BLaER1 treated with 17β-estradiol and CSF1 and Interleukin-3, amounts not matched to agents 10 nM and 100 nM (cell line): ENCODE measurements at regions not wholly inside any gene's neighbourhood (a gene's known extent, or its start where the extent isn't known, plus 50 kb on each side); places are given as distances from the start of the nearest gene placed in this dataset.

Experiments used
- H3K27ac ChIP-seq, 11 experiments: shearing (Covaris generic); formaldehyde crosslinking; 2 replicates each; pipeline ENCODE4 v1.8.1; 2022
- H3K27me3 ChIP-seq, 11 experiments: shearing (Covaris generic); formaldehyde crosslinking; 2 replicates each; pipeline ENCODE4 v1.8.1; 2022
- H3K36me3 ChIP-seq, 11 experiments: shearing (Covaris generic); formaldehyde crosslinking; 2 replicates each; pipeline ENCODE4 v1.8.1; 2022
- H3K4me1 ChIP-seq, 10 experiments: shearing (Covaris generic); formaldehyde crosslinking; 2 replicates each; pipeline ENCODE4 v1.8.1; 2022
- H3K4me2 ChIP-seq, 11 experiments: shearing (Covaris generic); formaldehyde crosslinking; 2 replicates each; pipeline ENCODE4 v1.8.1; 2022
- H3K4me3 ChIP-seq, 10 experiments: shearing (Covaris generic); formaldehyde crosslinking; 2 replicates each; pipeline ENCODE4 v1.8.1; 2022
- H3K9ac ChIP-seq, 11 experiments: shearing (Covaris generic); formaldehyde crosslinking; 2 replicates each; pipeline ENCODE4 v1.8.1; 2022
- H3K9me3 ChIP-seq, 11 experiments: shearing (Covaris generic); formaldehyde crosslinking; replicated peaks in 1 of 11; 2 replicates each; pipeline ENCODE4 v1.8.1; 2022
- H4K20me1 ChIP-seq, 11 experiments: shearing (Covaris generic); formaldehyde crosslinking; 2 replicates each; pipeline ENCODE4 v1.8.1; 2022
- Cebpa-rat ChIP-seq, 11 experiments: shearing (Covaris generic); IDR thresholded peaks; 2 replicates each; pipeline ENCODE4 v1.8.1; 2022

DNA sequence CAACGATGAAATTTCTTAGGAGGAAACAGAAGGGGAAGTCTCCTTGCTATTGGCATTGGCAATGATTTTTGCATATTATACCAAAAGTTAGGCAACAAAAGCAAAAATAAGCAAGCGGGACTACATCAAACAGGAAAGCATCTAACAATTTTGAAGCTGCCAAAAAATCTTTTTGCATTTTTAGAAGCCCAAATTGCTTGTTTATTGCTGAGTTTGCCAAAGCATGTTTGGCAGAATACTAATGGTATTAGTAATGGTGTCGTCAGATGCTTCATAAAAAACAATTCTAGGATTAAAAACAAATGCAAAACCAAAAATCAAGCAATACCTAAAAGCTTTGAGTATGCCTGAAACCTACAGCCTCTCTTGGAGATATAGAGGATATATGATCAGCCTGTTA is 80.0 kb downstream of the GALR1 start:
- H3K9me3 ChIP-seq = peaks cover 0 to 7% (median 0%) of the 10 kb centered on the region in 11 experiments; a peak in 3 of 22 replicates
- H3K9ac ChIP-seq = no peak overlapping the region
- H3K27me3 ChIP-seq = no peaks in the 10 kb centered on the region
- H3K4me1 ChIP-seq = no peaks in the 10 kb centered on the region
- H3K4me2 ChIP-seq = no peak overlapping the region
- H4K20me1 ChIP-seq = no peaks in the 10 kb centered on the region
- H3K4me3 ChIP-seq = no peak overlapping the region
- H3K36me3 ChIP-seq = no peaks in the 10 kb centered on the region
- no peak for TF ChIP-seq Cebpa-rat (IDR thresholded peaks at IDR 0.05)
- no peak overlapping the region for H3K27ac ChIP-seq

DNA sequence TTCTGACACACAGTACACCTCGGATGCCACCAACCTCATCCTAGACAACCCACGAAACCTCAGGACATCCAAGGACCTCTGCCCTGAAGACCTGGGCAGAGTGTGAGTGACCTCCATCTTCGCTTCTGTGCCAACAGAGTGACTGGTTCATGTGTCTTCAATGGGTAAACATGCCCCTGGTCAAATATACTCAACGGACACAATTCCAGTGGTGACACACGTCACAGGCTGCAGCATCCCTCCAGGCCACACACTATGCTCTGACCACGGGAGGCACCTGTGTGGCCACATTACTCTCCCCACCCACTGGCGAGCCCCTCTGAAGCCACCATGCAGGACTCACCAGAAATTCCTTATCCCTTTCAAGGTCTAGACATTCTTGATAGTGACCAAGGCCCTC is 85.2 kb downstream of the GALR1 start:
- H3K4me1 ChIP-seq = no peaks in the 10 kb centered on the region
- 0 out of 22 replicates have a peak, but pooled peaks cover 0 to 3% (median 0%) of the 10 kb centered on the region in 11 experiments for H3K9me3 ChIP-seq
- no peak overlapping the region for H3K4me3 ChIP-seq
- H3K4me2 ChIP-seq = no peak overlapping the region
- H3K27me3 ChIP-seq = no peaks in the 10 kb centered on the region
- no peaks in the 10 kb centered on the region for H4K20me1 ChIP-seq
- no peaks in the 10 kb centered on the region for H3K36me3 ChIP-seq
- H3K27ac ChIP-seq = no peak overlapping the region
- H3K9ac ChIP-seq = no peak overlapping the region
- TF ChIP-seq Cebpa-rat (IDR thresholded peaks at IDR 0.05) = no peak

DNA sequence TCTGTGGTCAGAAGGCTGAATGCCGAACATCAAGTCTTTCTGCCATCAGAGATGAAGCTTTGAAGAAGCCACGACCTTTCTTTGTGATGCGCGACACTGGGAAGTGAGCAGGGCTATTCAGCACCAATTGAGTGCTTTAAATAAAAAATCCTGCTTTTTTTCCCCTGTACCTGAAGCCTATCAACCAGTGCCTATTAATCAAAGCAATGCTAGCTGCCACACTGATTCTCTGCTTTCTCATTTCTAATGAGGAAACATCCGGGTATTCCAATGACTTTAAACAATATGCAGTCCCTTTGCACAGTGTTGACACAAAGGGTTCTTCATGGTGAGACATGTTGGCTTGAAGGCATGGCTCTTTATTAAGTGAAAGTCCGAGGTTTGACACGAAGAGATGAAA is 88.0 kb downstream of the GALR1 start:
- Histone ChIP-seq H3K27me3 (no peaks in the 10 kb centered on the region), H3K27ac (no peak overlapping the region), H3K9me3 (0 out of 22 replicates have a peak, but pooled peaks cover 0 to 3% (median 0%) of the 10 kb centered on the region in 11 experiments), H3K9ac (no peak overlapping the region), H3K36me3 (no peaks in the 10 kb centered on the region), H3K4me2 (no peak overlapping the region), H3K4me3 (no peak overlapping the region), H4K20me1 (no peaks in the 10 kb centered on the region), H3K4me1 (no peaks in the 10 kb centered on the region)
- no peak for TF ChIP-seq Cebpa-rat (IDR thresholded peaks at IDR 0.05)

DNA sequence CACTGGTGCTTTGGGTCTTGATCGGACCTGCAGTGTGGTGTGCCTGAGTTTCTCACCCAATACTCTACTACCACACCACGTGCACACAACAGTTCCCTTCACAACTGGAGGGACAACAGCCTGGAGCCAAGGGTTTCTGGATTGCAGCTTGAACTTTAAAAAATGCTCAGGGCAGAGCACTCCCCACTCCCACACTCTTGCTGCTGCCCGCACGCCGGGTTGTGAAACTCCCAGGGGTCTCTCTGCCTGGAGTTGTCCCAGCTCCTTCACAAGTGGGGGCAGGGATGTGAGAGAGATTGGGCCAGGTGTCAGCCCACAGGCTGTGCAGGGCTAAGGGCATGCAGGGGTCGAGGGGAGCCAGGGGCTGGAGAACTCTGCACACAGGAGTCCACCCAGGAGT is 89.4 kb downstream of the GALR1 start:
- no peak overlapping the region for H3K27ac ChIP-seq
- H3K36me3 ChIP-seq = no peaks in the 10 kb centered on the region
- H3K9me3 ChIP-seq = 0 out of 22 replicates have a peak, but pooled peaks cover 0 to 3% (median 0%) of the 10 kb centered on the region in 11 experiments
- TF ChIP-seq Cebpa-rat (IDR thresholded peaks at IDR 0.05) = no peak
- H3K4me2 ChIP-seq = no peak overlapping the region
- no peaks in the 10 kb centered on the region for H3K4me1 ChIP-seq
- H3K27me3 ChIP-seq = no peaks in the 10 kb centered on the region
- H3K4me3 ChIP-seq = no peak overlapping the region
- no peak overlapping the region for H3K9ac ChIP-seq
- no peaks in the 10 kb centered on the region for H4K20me1 ChIP-seq

DNA sequence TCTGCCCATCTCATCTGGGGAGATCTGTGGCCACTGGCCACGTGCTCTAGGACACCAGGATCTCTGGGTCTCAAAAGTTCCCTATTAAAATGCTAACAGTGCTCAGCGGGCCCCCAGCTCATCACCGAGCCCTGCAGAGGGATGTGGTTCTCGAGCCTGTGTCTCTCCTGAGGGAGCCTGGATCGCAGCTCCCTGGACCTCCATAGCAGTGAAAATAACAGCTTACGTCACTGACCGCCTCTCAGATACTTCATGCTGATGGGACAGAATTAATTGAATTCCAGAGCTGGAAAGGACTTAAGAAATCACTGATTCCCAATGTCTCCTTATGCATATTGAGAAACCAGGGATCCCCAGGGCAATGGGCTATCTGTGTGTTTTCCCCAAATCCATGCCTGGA is 90.0 kb downstream of the GALR1 start:
- no peak overlapping the region for H3K4me2 ChIP-seq
- no peak overlapping the region for H3K4me3 ChIP-seq
- no peak overlapping the region for H3K27ac ChIP-seq
- H4K20me1 ChIP-seq = no peaks in the 10 kb centered on the region
- no peaks in the 10 kb centered on the region for H3K4me1 ChIP-seq
- no peak for TF ChIP-seq Cebpa-rat (IDR thresholded peaks at IDR 0.05)
- H3K9ac ChIP-seq = no peak overlapping the region
- 0 out of 22 replicates have a peak, but pooled peaks cover 0 to 3% (median 0%) of the 10 kb centered on the region in 11 experiments for H3K9me3 ChIP-seq
- no peaks in the 10 kb centered on the region for H3K36me3 ChIP-seq
- no peaks in the 10 kb centered on the region for H3K27me3 ChIP-seq

DNA sequence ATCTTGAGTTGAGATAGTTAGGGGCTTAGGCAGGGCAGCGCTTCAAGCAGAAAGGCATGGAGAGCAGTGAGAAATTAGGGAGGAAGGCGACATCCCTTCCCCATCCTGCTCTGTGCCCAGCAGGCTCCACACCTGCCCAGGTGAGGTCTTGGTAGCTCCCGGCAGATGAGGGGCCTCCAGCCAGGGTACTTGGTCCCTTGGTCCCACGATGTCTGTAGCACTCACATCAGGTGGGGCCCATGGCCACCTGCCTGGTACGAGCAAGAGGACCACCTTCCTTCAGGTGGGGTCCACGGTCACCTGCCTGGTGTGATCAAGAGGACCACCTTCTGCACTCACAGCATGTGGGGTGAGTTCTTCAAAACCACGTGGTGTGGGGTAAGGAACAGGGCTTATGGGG is 91.2 kb downstream of the GALR1 start:
- Histone ChIP-seq H3K27ac (no peak overlapping the region), H3K4me2 (no peak overlapping the region), H3K9ac (no peak overlapping the region), H4K20me1 (no peaks in the 10 kb centered on the region), H3K36me3 (no peaks in the 10 kb centered on the region), H3K4me3 (no peak overlapping the region), H3K27me3 (no peaks in the 10 kb centered on the region), H3K9me3 (0 out of 22 replicates have a peak, but pooled peaks cover 0 to 3% (median 0%) of the 10 kb centered on the region in 11 experiments), H3K4me1 (no peaks in the 10 kb centered on the region)
- TF ChIP-seq Cebpa-rat (IDR thresholded peaks at IDR 0.05) = no peak

DNA sequence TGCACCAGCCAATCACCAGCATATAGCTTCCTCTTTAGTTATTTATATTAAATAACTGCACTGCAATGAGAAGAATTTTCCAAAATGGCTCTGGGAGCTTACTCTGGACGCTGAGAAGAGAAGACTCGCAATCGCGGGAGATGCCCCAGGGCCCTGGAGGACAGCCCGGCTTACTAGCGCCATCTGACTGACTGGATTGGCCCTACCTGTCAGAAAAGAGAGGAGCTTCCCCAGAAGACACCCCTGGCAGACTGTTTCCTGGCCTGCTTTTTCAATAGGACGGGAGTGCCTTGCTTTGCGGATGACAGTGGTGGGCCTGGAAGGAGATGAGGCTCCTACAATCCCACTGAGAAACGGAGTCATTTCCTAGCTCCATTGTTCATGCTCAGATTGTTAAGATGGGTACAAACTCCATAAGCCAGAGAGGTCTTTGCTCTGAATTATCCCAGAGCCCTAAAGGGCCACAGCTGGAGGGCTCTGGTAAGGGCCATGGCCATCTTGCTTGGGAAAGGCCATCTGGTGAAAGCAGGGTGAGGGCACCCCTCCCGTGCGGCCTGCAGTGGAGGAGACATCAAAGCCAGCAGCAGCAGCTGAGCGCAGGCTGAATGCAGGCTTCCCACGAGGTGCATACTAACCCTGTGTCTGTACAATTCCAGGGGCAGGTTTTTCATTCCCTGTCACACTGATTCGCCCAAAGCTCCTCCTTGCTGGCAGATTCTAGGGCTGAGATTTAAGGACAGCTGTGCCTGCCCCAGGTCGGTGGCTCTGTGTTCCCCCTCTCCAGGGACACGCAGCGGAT is 92.1 kb downstream of the GALR1 start:
- no peak for TF ChIP-seq Cebpa-rat (IDR thresholded peaks at IDR 0.05)
- no peak overlapping the region for H3K4me3 ChIP-seq
- H3K4me2 ChIP-seq = no peak overlapping the region
- no peaks in the 10 kb centered on the region for H3K9me3 ChIP-seq
- no peak overlapping the region for H3K27ac ChIP-seq
- no peaks in the 10 kb centered on the region for H3K36me3 ChIP-seq
- H3K4me1 ChIP-seq = no peaks in the 10 kb centered on the region
- no peaks in the 10 kb centered on the region for H3K27me3 ChIP-seq
- H3K9ac ChIP-seq = no peak overlapping the region
- H4K20me1 ChIP-seq = no peaks in the 10 kb centered on the region

DNA sequence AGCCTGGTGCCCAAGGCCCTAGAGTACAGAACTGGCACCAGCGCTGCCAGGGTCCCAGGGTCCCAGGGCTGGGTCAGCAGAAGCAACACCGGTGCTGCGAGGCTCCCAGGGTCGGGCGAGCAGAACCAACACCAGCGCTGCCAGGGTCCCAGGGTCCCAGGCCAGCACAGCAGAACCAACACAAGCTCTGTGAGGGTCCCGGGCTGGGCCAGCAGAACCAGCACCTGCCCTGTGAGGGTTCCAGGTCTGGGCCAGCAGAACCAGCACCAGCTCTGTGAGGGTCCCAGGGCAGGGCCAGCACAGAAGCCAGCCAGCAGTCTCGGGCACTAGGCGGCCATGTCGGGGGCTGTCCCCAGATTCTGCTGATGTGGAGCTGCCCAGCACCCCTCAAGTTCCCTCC is 93.1 kb downstream of the GALR1 start:
- Histone ChIP-seq H3K4me1 (no peaks in the 10 kb centered on the region), H3K27ac (no peak overlapping the region), H3K9ac (no peak overlapping the region), H3K4me3 (no peak overlapping the region), H3K36me3 (no peaks in the 10 kb centered on the region), H3K9me3 (no peaks in the 10 kb centered on the region), H4K20me1 (no peaks in the 10 kb centered on the region), H3K27me3 (no peaks in the 10 kb centered on the region), H3K4me2 (no peak overlapping the region)
- TF ChIP-seq Cebpa-rat (IDR thresholded peaks at IDR 0.05) = no peak

DNA sequence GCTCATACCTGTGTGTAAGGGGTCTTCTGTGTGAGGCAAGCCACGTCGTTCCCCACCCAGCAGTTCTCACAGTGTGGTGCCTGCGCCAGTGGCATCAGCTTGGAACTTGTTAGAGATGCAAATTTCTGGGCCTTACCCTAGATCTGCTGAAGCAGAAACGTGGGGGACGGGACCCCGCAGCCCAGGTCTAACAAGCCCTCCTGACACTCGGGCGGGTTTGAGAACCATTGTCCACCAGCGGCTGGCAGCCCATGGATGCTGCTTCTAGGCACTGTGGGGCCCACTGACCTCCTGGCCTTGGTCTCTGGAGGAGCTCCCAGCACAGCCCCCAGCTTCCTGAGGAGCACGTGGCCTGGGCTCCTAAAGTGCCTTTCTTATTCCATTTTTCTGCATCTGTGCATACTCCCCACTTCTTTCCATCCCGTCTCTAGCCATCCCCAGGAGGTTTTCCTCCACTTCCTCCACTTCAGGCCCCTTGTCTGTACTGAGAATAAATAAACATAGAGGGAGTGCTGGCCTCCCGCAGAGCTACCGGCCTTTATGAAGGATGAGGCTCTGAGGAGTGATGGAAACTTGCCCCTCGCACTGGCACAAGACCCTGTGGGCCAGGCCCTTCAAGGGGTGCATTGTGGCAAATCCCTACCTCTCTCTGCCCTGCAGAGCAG is 94.3 kb downstream of the GALR1 start:
- Histone ChIP-seq H3K36me3 (no peaks in the 10 kb centered on the region), H3K9me3 (no peaks in the 10 kb centered on the region), H4K20me1 (no peaks in the 10 kb centered on the region), H3K4me3 (no peak overlapping the region), H3K27me3 (no peaks in the 10 kb centered on the region), H3K4me1 (no peaks in the 10 kb centered on the region), H3K4me2 (no peak overlapping the region), H3K9ac (no peak overlapping the region), H3K27ac (no peak overlapping the region)
- TF ChIP-seq Cebpa-rat (IDR thresholded peaks at IDR 0.05) = no peak
